HG03025 (cell line): ENCODE measurements at regions not wholly inside any gene's neighbourhood (a gene's known extent, or its start where the extent isn't known, plus 50 kb on each side); places are given as distances from the start of the nearest gene placed in this dataset.

Source experiments
- ATAC-seq: cut with Tn5 transposase; IDR thresholded peaks from one replicate; pipeline ENCODE4 v1.9.1; 2021; ENCODE audit warnings: mild to moderate bottlenecking, moderate library complexity; ENCODE audit not compliant: unreplicated experiment, low FRiP score

DNA sequence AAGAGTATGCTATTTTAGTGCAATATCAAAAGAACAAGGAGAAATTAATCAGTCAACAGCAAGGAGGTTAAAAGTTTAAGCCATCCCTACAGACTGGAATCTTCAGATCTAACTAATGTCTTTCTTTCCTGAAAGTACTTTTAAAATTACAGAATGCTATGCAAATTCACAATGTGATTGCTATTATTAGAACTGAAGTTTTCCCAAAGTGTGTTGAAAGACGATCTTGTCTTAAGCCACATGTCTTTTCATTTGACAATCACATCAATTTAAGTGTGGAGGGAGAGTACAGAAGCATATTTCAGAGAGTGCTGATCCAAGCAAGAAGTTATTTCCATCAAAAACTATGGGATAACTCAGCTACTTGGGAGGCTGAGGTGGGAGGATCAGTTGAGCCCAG is 64.7 kb upstream of the TNIP3 start:
- no peak for ATAC-seq

DNA sequence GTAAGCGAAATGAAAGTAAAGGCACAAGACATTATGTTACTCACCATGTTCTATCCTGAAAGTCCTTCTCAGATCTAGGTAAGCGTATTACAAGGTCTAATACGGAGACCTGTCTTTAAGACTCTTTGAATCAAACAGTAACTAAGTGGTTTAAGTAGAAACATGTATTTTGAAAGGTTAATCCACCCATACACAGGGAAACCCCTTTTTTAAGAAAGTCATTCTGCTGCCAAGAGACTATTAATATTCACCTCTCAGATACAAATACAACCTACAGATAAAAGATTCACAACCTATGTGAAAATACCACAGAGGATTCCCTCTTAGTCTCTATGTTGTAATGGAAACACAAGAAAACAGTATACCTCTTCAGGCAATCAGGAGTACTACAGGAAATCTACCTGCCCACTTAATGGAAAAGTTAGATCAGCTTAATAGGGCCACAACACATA is 63.2 kb upstream of the TNIP3 start:
- ATAC-seq = peak; percentile 69

DNA sequence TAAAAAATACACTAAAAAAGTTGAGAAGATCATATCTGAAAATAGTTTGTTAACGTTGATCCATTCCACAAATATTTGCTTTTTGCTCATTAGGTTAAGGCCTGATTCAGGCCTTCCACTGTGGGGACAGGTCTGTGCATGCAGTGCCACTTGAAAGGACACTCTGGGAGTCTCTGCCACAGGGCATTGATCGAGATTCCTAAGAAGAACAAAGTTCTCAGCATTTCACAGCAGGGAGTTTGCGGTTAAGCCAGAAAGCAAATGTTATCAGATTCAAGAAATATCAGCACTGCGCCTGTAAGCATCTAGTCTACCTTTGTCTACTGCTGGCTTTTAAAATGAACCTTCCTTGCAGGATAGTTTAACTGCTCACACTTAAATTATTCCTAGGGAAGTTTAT is 62.2 kb upstream of the TNIP3 start:
- no peak for ATAC-seq

DNA sequence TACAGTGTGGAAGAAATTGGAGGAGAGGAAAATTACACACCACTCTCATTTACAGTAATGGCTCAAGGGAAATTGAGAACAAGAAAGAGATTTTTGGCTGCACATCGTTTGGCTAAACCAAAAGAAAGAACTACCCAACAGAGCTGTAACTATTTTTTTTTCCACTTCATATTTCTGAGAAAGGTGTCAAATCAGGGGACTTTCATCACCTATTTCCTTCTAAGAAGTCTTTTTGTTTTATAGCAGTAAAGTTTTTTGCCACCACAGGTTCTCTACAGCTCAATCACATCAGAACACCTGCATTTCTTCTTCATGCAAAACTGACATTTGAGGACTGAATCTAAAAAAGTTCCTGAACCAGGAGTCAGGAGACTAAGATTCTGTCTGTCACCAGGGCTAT is 57.5 kb upstream of the TNIP3 start:
- no peak for ATAC-seq

DNA sequence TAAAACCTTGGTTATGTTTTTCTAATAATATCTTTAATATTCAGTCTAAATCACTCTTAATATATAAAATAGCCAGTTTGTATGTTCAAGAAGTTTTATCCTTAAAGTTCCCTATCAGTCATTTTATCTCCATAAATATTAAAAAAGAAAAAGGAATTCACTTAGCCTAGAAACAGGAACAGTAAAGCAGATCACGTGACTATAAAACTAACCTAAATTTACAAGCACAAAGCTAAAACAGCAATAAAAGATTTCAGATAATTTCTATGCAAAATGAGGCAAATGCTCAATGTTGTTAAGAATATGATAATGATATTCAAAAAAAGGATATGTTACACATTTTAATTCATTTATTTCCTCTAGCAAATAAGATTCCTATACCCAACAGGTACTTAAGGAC is 57.1 kb upstream of the TNIP3 start:
- no peak for ATAC-seq

DNA sequence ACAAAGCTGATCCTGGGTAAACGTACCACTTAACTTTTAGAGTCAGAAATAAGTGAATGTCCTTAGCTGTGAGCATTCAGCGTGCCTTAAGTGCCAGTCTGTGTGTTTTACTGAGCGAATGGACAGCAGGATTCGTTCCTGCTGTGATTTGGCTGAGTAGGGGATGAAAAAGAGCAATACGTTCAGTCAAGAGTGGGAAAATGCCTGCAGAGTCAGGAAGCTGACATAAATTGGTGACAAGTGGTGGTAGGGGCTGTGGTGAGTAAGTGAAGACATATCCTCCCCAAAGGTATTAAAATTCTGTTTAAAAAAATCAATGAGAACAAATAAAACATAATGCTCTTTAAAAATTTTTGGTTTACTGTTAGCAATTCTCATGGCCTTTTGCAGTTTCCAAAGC is 56.6 kb upstream of the TNIP3 start:
- no peak for ATAC-seq

DNA sequence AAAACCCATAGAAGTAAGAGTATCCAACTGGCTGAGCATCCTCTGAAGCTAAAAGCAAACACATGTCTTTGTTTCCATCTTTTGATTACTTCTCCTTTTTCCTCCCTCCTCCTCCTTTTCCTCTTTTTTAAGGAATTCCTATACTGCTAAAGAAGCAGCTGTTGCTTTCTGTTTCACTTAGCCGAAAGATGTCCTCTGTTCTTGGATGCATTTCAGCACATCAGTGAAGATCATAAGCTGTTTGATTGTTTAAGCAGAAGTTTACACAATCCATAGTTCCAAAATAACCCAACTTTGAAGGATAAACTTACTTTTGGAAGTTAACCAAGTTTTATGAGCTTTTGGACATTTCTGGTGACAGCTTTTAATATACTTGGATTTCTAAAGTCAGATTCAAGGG is 55.1 kb upstream of the TNIP3 start:
- no peak for ATAC-seq

DNA sequence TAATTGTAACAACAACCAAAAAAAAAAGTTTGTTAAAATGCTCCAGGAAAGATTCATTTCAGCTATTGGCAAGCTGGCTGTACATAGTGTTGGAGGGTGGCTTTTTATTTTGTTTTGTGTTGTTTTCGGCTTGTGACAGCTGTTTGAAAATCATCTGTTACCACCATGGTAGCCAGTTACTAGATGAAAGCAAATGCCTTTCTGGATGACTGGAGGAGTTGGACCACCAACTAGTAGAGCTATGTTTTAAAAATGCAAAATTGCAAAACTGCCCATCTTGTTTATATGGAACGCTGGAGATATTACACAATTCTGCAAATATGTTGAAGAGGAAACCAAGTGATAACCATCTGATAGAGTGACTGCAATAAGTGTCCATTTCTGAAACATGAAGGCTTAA is 53.2 kb upstream of the TNIP3 start:
- no peak for ATAC-seq

DNA sequence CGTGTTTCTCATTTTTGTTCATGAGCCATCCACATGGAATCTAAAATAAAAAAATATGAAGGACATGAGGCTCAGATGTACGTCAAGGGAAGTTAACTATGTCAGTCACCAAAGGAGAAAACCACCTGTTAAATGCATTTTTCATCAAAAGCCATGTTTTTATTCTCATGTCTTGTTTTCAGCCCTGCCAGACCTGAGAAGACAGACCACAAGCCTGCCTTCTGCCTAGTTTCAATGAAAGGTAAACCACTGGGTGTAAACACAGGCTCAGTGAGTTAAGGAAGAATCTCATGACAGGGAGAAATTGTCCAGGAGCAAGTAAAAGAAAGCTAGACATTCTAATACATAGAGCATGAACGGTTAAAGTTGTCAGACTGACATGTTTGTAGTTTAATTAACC is 52.3 kb upstream of the TNIP3 start:
- no peak for ATAC-seq

DNA sequence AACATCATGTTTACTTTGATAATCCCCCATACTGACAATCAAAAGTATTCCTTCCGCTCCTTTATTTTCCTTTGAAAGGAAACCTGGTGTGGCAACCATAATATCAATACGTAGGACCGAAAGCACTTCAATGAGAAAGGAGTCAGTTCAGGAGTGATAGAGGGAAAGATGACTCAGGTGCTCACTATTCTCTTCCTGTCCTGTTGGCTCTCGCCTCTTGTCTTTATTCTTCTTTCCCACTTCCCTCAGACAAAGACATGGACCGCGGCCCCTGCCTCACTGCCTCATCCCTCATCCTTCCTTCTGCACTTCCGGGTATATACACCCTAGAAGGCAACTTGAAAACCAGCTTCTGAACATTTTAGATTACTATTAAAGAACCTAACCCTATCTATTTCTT is 49.8 kb upstream of the TNIP3 start:
- no peak for ATAC-seq
